Fibroblast of the aortic adventitia (primary cell): ENCODE measurements at regions not wholly inside any gene's neighbourhood (a gene's known extent, or its start where the extent isn't known, plus 50 kb on each side); places are given as distances from the start of the nearest gene placed in this dataset.
A peak's percentile ranks its signal among the peaks of the same experiment; 100 is the strongest.

Source experiments
- DNase-seq: peaks from one replicate; pipeline ENCODE4 v3.0.0-alpha.2; 2010; ENCODE audit warnings: low read depth
- H3K4me3 ChIP-seq: 2 replicates; pipeline ENCODE4 v1.5.1; 2011; ENCODE audit warnings: low read depth, mild to moderate bottlenecking, control low read depth, low read length, moderate library complexity
- CTCF ChIP-seq: IDR thresholded peaks from 2 replicates; pipeline ENCODE4 v1.5.1; 2011; ENCODE audit warnings: mild to moderate bottlenecking, low read length, control low read depth, inconsistent platforms; ENCODE audit not compliant: insufficient read depth

DNA sequence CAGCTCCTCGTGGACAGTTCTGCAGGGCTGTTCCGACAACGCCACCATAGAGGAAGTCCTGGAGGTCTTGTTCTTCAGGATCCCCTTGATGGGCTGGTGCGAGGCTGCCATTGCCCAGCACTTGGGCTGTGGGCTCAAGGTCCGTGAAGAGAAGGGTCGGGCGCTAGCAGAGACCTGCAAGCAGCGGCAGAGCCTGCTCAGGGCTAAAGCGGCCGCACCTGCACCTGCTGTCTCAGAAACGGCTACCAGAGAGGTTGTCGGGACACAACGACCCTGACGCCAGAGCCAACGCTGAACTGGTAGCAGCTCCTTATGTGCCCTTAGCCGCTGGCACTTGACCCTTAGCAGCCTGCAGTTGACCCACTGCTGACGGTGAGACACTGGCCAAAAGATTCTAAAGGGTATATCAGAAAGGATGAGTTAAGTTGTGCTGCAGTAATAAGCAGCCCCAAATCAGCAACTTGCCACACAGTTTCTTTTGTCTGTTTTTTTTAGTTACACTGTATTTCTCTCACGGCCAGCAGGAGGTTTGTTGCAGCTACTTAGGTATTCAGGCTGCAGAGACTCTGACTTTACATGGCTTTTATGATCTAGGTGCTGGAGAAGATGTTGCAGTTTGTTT, 55.5 kb upstream of the ST6GAL2 start:
- TF ChIP-seq CTCF = no peak
- H3K4me3 ChIP-seq = no peak overlapping the region
- DNase-seq = no peak

DNA sequence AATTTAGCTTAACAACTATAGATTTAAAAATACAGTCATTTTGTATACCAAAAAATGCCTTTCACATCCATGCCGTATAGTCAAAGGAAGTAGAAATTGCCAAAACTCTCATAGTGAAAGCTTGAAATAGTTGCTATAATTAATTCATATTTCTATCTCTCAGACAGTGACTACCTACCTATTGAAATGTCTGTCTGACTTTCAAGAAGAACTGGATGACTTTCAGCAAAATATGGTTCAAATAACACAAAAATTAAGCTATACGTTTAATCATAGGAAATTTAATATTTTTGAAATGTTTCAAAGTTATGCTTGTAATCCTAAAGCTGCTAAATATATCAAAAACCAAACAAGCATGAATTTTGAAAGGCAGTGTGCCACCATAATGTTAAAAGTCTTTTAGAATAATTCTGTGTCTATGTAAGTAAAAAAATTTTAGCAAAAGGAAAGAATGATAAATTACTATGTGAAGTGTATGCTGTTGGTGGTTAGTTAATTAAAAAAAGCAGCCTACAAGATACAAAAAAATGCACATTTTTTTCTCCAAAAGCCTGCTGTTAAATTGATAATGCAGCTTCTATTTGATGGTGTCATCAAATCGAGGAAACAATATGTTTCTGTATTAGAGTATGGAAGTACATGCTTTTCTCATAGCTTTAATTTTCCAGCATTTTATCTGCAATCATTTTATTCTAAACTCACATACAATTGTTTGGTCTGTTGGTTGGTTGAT, 57.7 kb upstream of the ST6GAL2 start:
- no peak overlapping the region for H3K4me3 ChIP-seq
- no peak for DNase-seq
- TF ChIP-seq CTCF = no peak

DNA sequence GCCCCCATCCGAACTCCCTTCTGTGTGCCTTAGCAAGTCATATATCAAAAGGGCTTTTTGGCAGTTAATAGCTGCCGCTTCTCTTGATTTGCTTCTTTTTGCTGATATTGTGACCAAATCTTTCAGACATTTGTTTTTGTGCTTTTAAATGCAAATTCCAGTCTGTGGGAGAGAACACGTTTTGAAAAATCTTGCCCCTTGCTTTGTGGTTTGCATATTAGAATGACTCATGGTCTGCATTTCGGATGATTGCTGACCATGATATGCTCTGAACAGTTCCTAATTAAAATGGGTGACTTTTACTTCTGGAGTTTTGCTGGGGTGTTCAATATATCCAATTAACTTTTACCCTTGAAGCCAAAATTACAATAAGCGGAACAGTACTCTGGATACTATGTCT, 58.2 kb upstream of the ST6GAL2 start:
- H3K4me3 ChIP-seq = no peak overlapping the region
- peak; percentile 24 for DNase-seq
- no peak for TF ChIP-seq CTCF

- H3K4me3 ChIP-seq = no peak overlapping the region
- TF ChIP-seq CTCF = no peak
- DNase-seq = no peak
These were observed 62.6 kb upstream of the ST6GAL2 start for GRCh38 chr2:106948540-106948939.

- no peak overlapping the region for H3K4me3 ChIP-seq
- no peak for TF ChIP-seq CTCF
- no peak for DNase-seq
These were observed 67.3 kb upstream of the ST6GAL2 start for GRCh38 chr2:106953236-106953635.

- peak; percentile 36 for DNase-seq
- no peak overlapping the region for H3K4me3 ChIP-seq
- no peak for TF ChIP-seq CTCF
These were observed 67.8 kb upstream of the ST6GAL2 start for GRCh38 chr2:106953779-106954178.
